MM.1S (cell line): ENCODE measurements at regions not wholly inside any gene's neighbourhood (a gene's known extent, or its start where the extent isn't known, plus 50 kb on each side); places are given as distances from the start of the nearest gene placed in this dataset.

Experiments
- EZH2 ChIP-seq: fragments of 300-600 bp; sonication (generic); optimal IDR thresholded peaks from 2 replicates; pipeline ENCODE3; 2017; ENCODE audit warnings: low read depth, mild to moderate bottlenecking, antibody characterized with exemption, low read length, mixed read lengths
- EZH2phosphoT487 ChIP-seq: fragments of 300-600 bp; sonication (generic); IDR thresholded peaks from 2 replicates; pipeline ENCODE4 v1.6.1; 2018; ENCODE audit warnings: antibody characterized with exemption, low read length
- TF ChIP-seq, protein P1 (sequence below): fragments of 300-600 bp; sonication (generic); IDR thresholded peaks from 2 replicates; pipeline ENCODE4 v1.5.1; 2016; ENCODE audit warnings: antibody characterized with exemption, low read length, mixed read lengths

DNA sequence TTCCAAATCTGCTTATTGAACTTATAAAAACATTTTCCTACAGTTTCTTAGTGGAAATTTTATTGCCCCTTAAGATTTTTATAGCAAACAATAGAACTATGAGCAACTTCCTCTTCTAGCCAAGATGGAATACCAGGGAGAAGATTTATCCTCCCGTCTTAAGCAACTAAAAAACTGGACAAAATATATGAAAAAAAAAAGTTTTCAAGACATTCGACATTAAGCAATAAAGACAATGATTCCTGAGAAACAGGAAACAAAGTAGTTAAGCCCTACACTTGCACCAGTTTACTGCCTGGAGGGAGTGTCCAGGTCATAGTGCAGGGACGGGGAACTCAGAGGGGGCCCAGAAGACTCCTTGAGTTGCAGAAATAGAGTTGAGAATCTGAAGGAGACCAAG, 516.1 kb upstream of the DIPK2B start:
- TF ChIP-seq EZH2phosphoT487 (no peak), EZH2 (no peak)
- TF ChIP-seq, protein P1, sequence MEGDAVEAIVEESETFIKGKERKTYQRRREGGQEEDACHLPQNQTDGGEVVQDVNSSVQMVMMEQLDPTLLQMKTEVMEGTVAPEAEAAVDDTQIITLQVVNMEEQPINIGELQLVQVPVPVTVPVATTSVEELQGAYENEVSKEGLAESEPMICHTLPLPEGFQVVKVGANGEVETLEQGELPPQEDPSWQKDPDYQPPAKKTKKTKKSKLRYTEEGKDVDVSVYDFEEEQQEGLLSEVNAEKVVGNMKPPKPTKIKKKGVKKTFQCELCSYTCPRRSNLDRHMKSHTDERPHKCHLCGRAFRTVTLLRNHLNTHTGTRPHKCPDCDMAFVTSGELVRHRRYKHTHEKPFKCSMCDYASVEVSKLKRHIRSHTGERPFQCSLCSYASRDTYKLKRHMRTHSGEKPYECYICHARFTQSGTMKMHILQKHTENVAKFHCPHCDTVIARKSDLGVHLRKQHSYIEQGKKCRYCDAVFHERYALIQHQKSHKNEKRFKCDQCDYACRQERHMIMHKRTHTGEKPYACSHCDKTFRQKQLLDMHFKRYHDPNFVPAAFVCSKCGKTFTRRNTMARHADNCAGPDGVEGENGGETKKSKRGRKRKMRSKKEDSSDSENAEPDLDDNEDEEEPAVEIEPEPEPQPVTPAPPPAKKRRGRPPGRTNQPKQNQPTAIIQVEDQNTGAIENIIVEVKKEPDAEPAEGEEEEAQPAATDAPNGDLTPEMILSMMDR, result no peak
